IMR-90 (cell line): ENCODE measurements at regions not wholly inside any gene's neighbourhood (a gene's known extent, or its start where the extent isn't known, plus 50 kb on each side); places are given as distances from the start of the nearest gene placed in this dataset.

ENCODE experiments used
- ATAC-seq: fragments of 200-7000 bp; cut with Tn5 transposase; 2 replicates; pipeline ENCODE4 v1.9.1; 2020; ENCODE audit warnings: low read depth, mild to moderate bottlenecking, moderate library complexity
- BruUV-seq: library from RNA; stranded (reverse); fragments of 400-500 nt; replicated peaks from 2 replicates; lab custom pipeline; 2021; lab: Mats Ljungman, UMichigan
- CTCF ChIA-PET: fragments of 300-600 bp; formaldehyde crosslinking; extraction: SDS; loops from one replicate; lab custom pipeline; 2021; ENCODE audit warnings: antibody characterized with exemption; lab: Yijun Ruan, JAX
- POLR2A ChIA-PET: fragments of 300-600 bp; sonication (Branson Sonifier 250); formaldehyde crosslinking; loops from one replicate; lab custom pipeline; 2022; ENCODE audit warnings: antibody characterized with exemption; ENCODE audit not compliant: unreplicated experiment; lab: Charles Lee
- DNase-seq: peaks from one replicate; pipeline ENCODE4 v3.0.0; 2013
- H2AFZ ChIP-seq: replicated peaks from 2 replicates; pipeline ENCODE3; 2013; ENCODE audit warnings: low read length, mild to moderate bottlenecking; ENCODE audit not compliant: poor library complexity
- H2AK5ac ChIP-seq: 2 replicates; pipeline ENCODE4 v1.6.1; 2013; ENCODE audit warnings: low read depth, low read length, inconsistent platforms
- H2AK9ac ChIP-seq: replicated peaks from 2 replicates; pipeline ENCODE3; 2013; ENCODE audit warnings: mild to moderate bottlenecking, low read depth, low read length, moderate library complexity; ENCODE audit not compliant: poor library complexity
- H2BK120ac ChIP-seq: 2 replicates; pipeline ENCODE4 v1.6.1; 2013; ENCODE audit warnings: low read depth, low read length, inconsistent platforms
- H2BK15ac ChIP-seq: 3 replicates; pipeline ENCODE4 v1.6.1; 2013; ENCODE audit warnings: low read depth, low read length, inconsistent platforms
- H2BK20ac ChIP-seq: 2 replicates; pipeline ENCODE4 v1.6.1; 2013; ENCODE audit warnings: low read depth, mild to moderate bottlenecking, inconsistent platforms, low read length, moderate library complexity
- H2BK5ac ChIP-seq: 2 replicates; pipeline ENCODE4 v1.6.1; 2013; ENCODE audit warnings: mild to moderate bottlenecking, low read depth, low read length, inconsistent platforms; ENCODE audit not compliant: poor library complexity, severe bottlenecking
- H3K14ac ChIP-seq: replicated peaks from 2 replicates; pipeline ENCODE4 v1.6.1; 2013; ENCODE audit warnings: low read depth, low read length, inconsistent platforms
- H3K18ac ChIP-seq: 2 replicates; pipeline ENCODE4 v1.6.1; 2013; ENCODE audit warnings: low read depth, low read length, control low read depth
- H3K23ac ChIP-seq: 2 replicates; pipeline ENCODE4 v1.6.1; 2013; ENCODE audit warnings: low read depth, low read length, inconsistent platforms
- H3K27ac ChIP-seq: 2 replicates; pipeline ENCODE4 v1.5.1; 2013; ENCODE audit warnings: mild to moderate bottlenecking, control low read depth, low read length; ENCODE audit not compliant: insufficient read depth
- H3K27me3 ChIP-seq: 2 replicates; pipeline ENCODE4 v1.6.1; 2013; ENCODE audit warnings: low read length; ENCODE audit not compliant: control insufficient read depth, insufficient read depth
- H3K36me3 ChIP-seq: 2 replicates; pipeline ENCODE4 v1.6.1; 2013; ENCODE audit warnings: low read length, mixed read lengths; ENCODE audit not compliant: control insufficient read depth, insufficient read depth
- H3K4ac ChIP-seq: 2 replicates; pipeline ENCODE4 v1.6.1; 2013; ENCODE audit warnings: low read depth, low read length, inconsistent platforms
- H3K4me1 ChIP-seq: 2 replicates; pipeline ENCODE4 v1.6.1; 2013; ENCODE audit warnings: low read length, mixed read lengths; ENCODE audit not compliant: control insufficient read depth, insufficient read depth
- H3K4me2 ChIP-seq: 2 replicates; pipeline ENCODE4 v1.6.1; 2013; ENCODE audit warnings: low read depth, mild to moderate bottlenecking, control low read depth, low read length, moderate library complexity
- H3K4me3 ChIP-seq: 2 replicates; pipeline ENCODE4 v1.5.1; 2013; ENCODE audit warnings: low read depth, mild to moderate bottlenecking, control low read depth, low read length, moderate library complexity; ENCODE audit not compliant: insufficient read depth
- H3K56ac ChIP-seq: 2 replicates; pipeline ENCODE4 v1.6.1; 2013; ENCODE audit warnings: low read length, inconsistent platforms; ENCODE audit not compliant: insufficient read depth; ENCODE audit errors: extremely low read depth
- H3K79me1 ChIP-seq, 2 experiments: 2 replicates each; pipeline ENCODE4 v1.6.1; 2013; ENCODE audit warnings: low read length in 2 of 2, inconsistent platforms in 1 of 2, low read depth in 1 of 2
- H3K9ac ChIP-seq: 2 replicates; pipeline ENCODE4 v1.6.1; 2013; ENCODE audit warnings: low read depth, low read length, control low read depth
- H3K9me1 ChIP-seq: 2 replicates; pipeline ENCODE4 v1.6.1; 2013; ENCODE audit warnings: low read length, inconsistent platforms; ENCODE audit not compliant: insufficient read depth
- H3K9me3 ChIP-seq: 2 replicates; pipeline ENCODE4 v1.6.1; 2013; ENCODE audit warnings: low read length; ENCODE audit not compliant: control insufficient read depth, insufficient read depth
- H4K20me1 ChIP-seq: 2 replicates; pipeline ENCODE4 v1.6.1; 2013; ENCODE audit warnings: low read length, inconsistent platforms; ENCODE audit not compliant: insufficient read depth
- H4K5ac ChIP-seq: 2 replicates; pipeline ENCODE4 v1.6.1; 2013; ENCODE audit warnings: mild to moderate bottlenecking, low read depth, low read length, control low read depth
- H4K8ac ChIP-seq, 2 experiments: 2 replicates each; pipeline ENCODE4 v1.6.1; 2013; ENCODE audit warnings: low read depth in 2 of 2, low read length in 2 of 2, control low read depth in 1 of 2, inconsistent platforms in 1 of 2
- H4K91ac ChIP-seq: 2 replicates; pipeline ENCODE4 v1.6.1; 2013; ENCODE audit warnings: low read depth, low read length, inconsistent platforms; ENCODE audit not compliant: insufficient read depth
- CEBPB ChIP-seq: IDR thresholded peaks from 2 replicates; pipeline ENCODE4 v1.6.1; 2012; ENCODE audit warnings: low read depth, low read length, improper control_type of control experiment
- CHD1 ChIP-seq: IDR thresholded peaks from 2 replicates; pipeline ENCODE4 v1.6.1; 2012; ENCODE audit warnings: low read depth, low read length, improper control_type of control experiment
- FOS ChIP-seq: fragments of 150-350 bp; IDR thresholded peaks from 2 replicates; pipeline ENCODE4 v1.6.1; 2016; ENCODE audit warnings: low read depth, low read length
- MAZ ChIP-seq: IDR thresholded peaks from 2 replicates; pipeline ENCODE4 v1.6.1; 2012; ENCODE audit warnings: low read depth, mild to moderate bottlenecking, low read length, improper control_type of control experiment, moderate library complexity, borderline replicate concordance
- MXI1 ChIP-seq: IDR thresholded peaks from 2 replicates; pipeline ENCODE4 v1.6.1; 2012; ENCODE audit warnings: low read depth, mild to moderate bottlenecking, low read length, moderate library complexity, borderline replicate concordance
- POLR2A ChIP-seq: IDR thresholded peaks from 2 replicates; pipeline ENCODE4 v1.6.1; 2012; ENCODE audit warnings: mild to moderate bottlenecking, low read depth, low read length
- RAD21 ChIP-seq: IDR thresholded peaks from 2 replicates; pipeline ENCODE4 v1.6.1; 2012; ENCODE audit warnings: low read length, improper control_type of control experiment
- RCOR1 ChIP-seq: IDR thresholded peaks from 2 replicates; pipeline ENCODE4 v1.6.1; 2012; ENCODE audit warnings: mild to moderate bottlenecking, low read length, improper control_type of control experiment; ENCODE audit not compliant: insufficient replicate concordance
- RFX5 ChIP-seq: IDR thresholded peaks from 2 replicates; pipeline ENCODE4 v1.8.0; 2012; ENCODE audit warnings: low read depth, mild to moderate bottlenecking, low read length, moderate library complexity
- SMC3 ChIP-seq: fragments of 150-350 bp; IDR thresholded peaks from 2 replicates; pipeline ENCODE4 v1.6.1; 2016; ENCODE audit warnings: low read depth, mild to moderate bottlenecking, antibody characterized with exemption, low read length, moderate library complexity
- WGBS, 2 experiments: methylation state at CpG; one replicate each; pipeline versions ENCODE4 v1.1.5 to v1.1.7; 2013; ENCODE audit warnings: missing lambda C conversion rate in 2 of 2; ENCODE audit not compliant: insufficient read length in 1 of 2; ENCODE audit errors: extremely low coverage in 2 of 2; 5-methylcytosine and 5-hydroxymethylcytosine counted together
- dilution Hi-C: fragments of 300-500 bp; cut with HindIII; formaldehyde crosslinking; loops from one replicate; pipeline ENCODE4 v1.14.3; 2018; ENCODE audit warnings: low sequenced_read_pairs; ENCODE audit not compliant: unreplicated experiment
- in situ Hi-C: fragments of 300-500 bp; cut with MboI; formaldehyde crosslinking; loops from 3 replicates; pipeline ENCODE4 v1.14.3; 2019; ENCODE audit warnings: low sequenced_read_pairs, inconsistent platforms, mixed read lengths
- intact Hi-C: fragments of 100-400 bp; cut with micrococcal nuclease; formaldehyde crosslinking; loops from 2 replicates; pipeline ENCODE4 v1.10.0; 2022
- TF ChIP-seq, protein P1 (sequence below): fragments of 150-350 bp; IDR thresholded peaks from 2 replicates; pipeline ENCODE4 v1.6.1; 2016; ENCODE audit warnings: low read depth, mild to moderate bottlenecking, low read length, moderate library complexity, borderline replicate concordance

DNA sequence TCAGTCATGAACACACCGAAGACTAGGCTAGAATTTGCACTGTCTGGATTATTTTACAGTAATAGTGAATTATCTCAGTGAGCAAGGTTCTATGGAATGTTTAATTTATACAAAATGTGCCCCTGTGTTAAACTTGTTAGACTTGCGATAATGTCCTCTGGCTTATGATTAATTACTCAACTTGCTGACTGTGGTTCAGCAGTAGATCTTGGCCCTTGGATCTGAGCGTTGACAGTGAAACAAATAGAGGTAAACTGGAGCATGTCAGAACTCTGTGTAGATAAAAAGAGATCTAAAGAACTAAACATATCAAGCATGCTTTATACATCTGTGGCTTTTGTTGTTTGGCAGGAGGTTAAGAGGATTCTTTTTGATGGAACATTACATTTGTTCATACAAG lies 407.6 kb downstream of the DSEL start:
- H2AK5ac ChIP-seq, result no peak overlapping the region
- H4K20me1 ChIP-seq, result no peaks in the 10 kb centered on the region
- H3K14ac ChIP-seq, result no peak overlapping the region
- TF ChIP-seq MAZ (no peak), RCOR1 (no peak), RAD21 (no peak), RFX5 (no peak), MXI1 (no peak), POLR2A (no peak), CEBPB (no peak), CHD1 (no peak), SMC3 (no peak), FOS (no peak)
- TF ChIP-seq, protein P1, sequence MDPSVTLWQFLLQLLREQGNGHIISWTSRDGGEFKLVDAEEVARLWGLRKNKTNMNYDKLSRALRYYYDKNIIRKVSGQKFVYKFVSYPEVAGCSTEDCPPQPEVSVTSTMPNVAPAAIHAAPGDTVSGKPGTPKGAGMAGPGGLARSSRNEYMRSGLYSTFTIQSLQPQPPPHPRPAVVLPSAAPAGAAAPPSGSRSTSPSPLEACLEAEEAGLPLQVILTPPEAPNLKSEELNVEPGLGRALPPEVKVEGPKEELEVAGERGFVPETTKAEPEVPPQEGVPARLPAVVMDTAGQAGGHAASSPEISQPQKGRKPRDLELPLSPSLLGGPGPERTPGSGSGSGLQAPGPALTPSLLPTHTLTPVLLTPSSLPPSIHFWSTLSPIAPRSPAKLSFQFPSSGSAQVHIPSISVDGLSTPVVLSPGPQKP, result no peak
- intact Hi-C loops, result loop anchor here (10.0 kb wide), 1 partner anchor 1626 kb away; no protein-coding TSS in a partner anchor
- H4K91ac ChIP-seq, result no peak overlapping the region
- no peaks in the 10 kb centered on the region for H3K4me1 ChIP-seq
- no peak overlapping the region for H3K23ac ChIP-seq
- no peak; the same call in 1 of the 2 replicates for ATAC-seq
- POLR2A ChIA-PET, result no interaction called here
- no peak overlapping the region for H4K8ac ChIP-seq
- H3K18ac ChIP-seq, result no peak overlapping the region
- DNase-seq, result no peak
- no peak overlapping the region for H3K9ac ChIP-seq
- H3K4ac ChIP-seq, result no peak overlapping the region
- H3K56ac ChIP-seq, result no peak overlapping the region
- no peak overlapping the region for H3K4me2 ChIP-seq
- no peak overlapping the region for H2BK120ac ChIP-seq
- no peak overlapping the region for H2AK9ac ChIP-seq
- no peak overlapping the region for H3K4me3 ChIP-seq
- H3K79me1 ChIP-seq, result no peaks in the 10 kb centered on the region
- 17% methylated on average over 1 of the region's 3 CpGs; no CpG with 5 or more reads in 1 of the 2 experiments for WGBS, 2 experiments
- CTCF ChIA-PET, result interaction anchor here (0.6 kb wide), 1 partner anchor 78 kb away, joined by 8 read pairs; no protein-coding TSS in a partner anchor
- H2AFZ ChIP-seq, result no peak overlapping the region
- in situ Hi-C loops, result no loop called here
- no peak overlapping the region for H2BK15ac ChIP-seq
- no peak overlapping the region for H2BK5ac ChIP-seq
- H3K36me3 ChIP-seq, result no peaks in the 10 kb centered on the region
- no peaks in the 10 kb centered on the region for H3K9me1 ChIP-seq
- BruUV-seq, result no TSS peak
- dilution Hi-C loops, result no loop called here
- no peaks in the 10 kb centered on the region; the same call in 1 of the 2 replicates for H3K27me3 ChIP-seq
- no peaks in the 10 kb centered on the region for H3K9me3 ChIP-seq
- no peak overlapping the region for H2BK20ac ChIP-seq
- H4K5ac ChIP-seq, result no peak overlapping the region
- no peak overlapping the region for H3K27ac ChIP-seq
